Caco-2 (cell line): ENCODE measurements at regions not wholly inside any gene's neighbourhood (a gene's known extent, or its start where the extent isn't known, plus 50 kb on each side); places are given as distances from the start of the nearest gene placed in this dataset.

Source experiments
- BruUV-seq: library from RNA; stranded (reverse); fragments of 400-500 nt; replicated peaks from 2 replicates; lab custom pipeline; 2021; lab: Mats Ljungman, UMichigan
- CTCF ChIA-PET: fragments of 300-600 bp; sonication (Branson Sonifier 250); formaldehyde crosslinking; loops from one replicate; lab custom pipeline; 2022; ENCODE audit warnings: antibody characterized with exemption; lab: Charles Lee
- POLR2A ChIA-PET: fragments of 300-600 bp; sonication (Branson Sonifier 250); formaldehyde crosslinking; loops from one replicate; lab custom pipeline; 2022; ENCODE audit warnings: antibody characterized with exemption; lab: Charles Lee
- DNase-seq, 2 experiments: peaks; one replicate each; pipeline versions ENCODE4 v3.0.0 to v3.0.0-alpha.2; 2020 to 2022
- H3K27me3 ChIP-seq: replicated peaks from 2 replicates; pipeline ENCODE4 v1.6.0; 2011; ENCODE audit warnings: low read length; ENCODE audit not compliant: control insufficient read depth, insufficient read depth
- H3K36me3 ChIP-seq: 2 replicates; pipeline ENCODE4 v1.5.1; 2011; ENCODE audit warnings: low read length; ENCODE audit not compliant: control insufficient read depth, insufficient read depth
- H3K4me1 ChIP-seq: fragments of 250-450 bp; sonication (Bioruptor Pico); 2 replicates; pipeline ENCODE4 v1.5.1; 2020; ENCODE audit warnings: mild to moderate bottlenecking
- H3K4me3 ChIP-seq: 2 replicates; pipeline ENCODE4 v1.5.1; 2011; ENCODE audit warnings: low read depth, mild to moderate bottlenecking, control low read depth, low read length
- H3K9me3 ChIP-seq: fragments of 250-450 bp; sonication (Bioruptor Pico); 2 replicates; pipeline ENCODE4 v1.5.1; 2020; ENCODE audit warnings: mild to moderate bottlenecking, moderate library complexity
- H3K27ac Mint-ChIP-seq: one replicate; pipeline ENCODE4 v1.8.0; 2022; ENCODE audit warnings: mixed read lengths; ENCODE audit not compliant: unreplicated experiment
- H3K27me3 Mint-ChIP-seq: one replicate; pipeline ENCODE4 v1.8.0; 2022; ENCODE audit warnings: mixed read lengths; ENCODE audit not compliant: insufficient read depth, unreplicated experiment
- H3K36me3 Mint-ChIP-seq: one replicate; pipeline ENCODE4 v1.8.0; 2022; ENCODE audit warnings: mild to moderate bottlenecking, mixed read lengths; ENCODE audit not compliant: insufficient read depth, unreplicated experiment
- H3K4me1 Mint-ChIP-seq: one replicate; pipeline ENCODE4 v1.8.0; 2022; ENCODE audit warnings: low read depth, mixed read lengths; ENCODE audit not compliant: unreplicated experiment
- H3K4me3 Mint-ChIP-seq: one replicate; pipeline ENCODE4 v1.8.0; 2022; ENCODE audit warnings: mild to moderate bottlenecking, moderate library complexity, mixed read lengths; ENCODE audit not compliant: unreplicated experiment
- H3K9me3 Mint-ChIP-seq: one replicate; pipeline ENCODE4 v1.8.0; 2022; ENCODE audit warnings: mixed read lengths; ENCODE audit not compliant: unreplicated experiment
- intact Hi-C: fragments of 100-400 bp; cut with micrococcal nuclease; formaldehyde crosslinking; loops from one replicate; pipeline ENCODE4 v1.10.0; 2022; ENCODE audit not compliant: unreplicated experiment
- TF ChIP-seq, protein P1 (sequence below), 2 experiments: fragments of 200-600 bp in 1 of 2; IDR thresholded peaks; 1 replicate in 1 of 2; 2 replicates in 1 of 2; pipeline versions ENCODE4 v1.5.1 to v1.8.0; 2011 to 2022; ENCODE audit warnings: antibody characterized with exemption in 1 of 2, control low read depth in 1 of 2, inconsistent platforms in 1 of 2, low read depth in 1 of 2, low read length in 1 of 2, mild to moderate bottlenecking in 1 of 2, moderate library complexity in 1 of 2; ENCODE audit not compliant: insufficient read depth in 1 of 2, severe bottlenecking in 1 of 2, unreplicated experiment in 1 of 2

- Mint-ChIP-seq H3K4me1 (peaks cover 8% of the 10 kb centered on the region), H3K27ac (no peak overlapping the region), H3K9me3 (no peaks in the 10 kb centered on the region), H3K4me3 (no peak overlapping the region), H3K27me3 (no peaks in the 10 kb centered on the region), H3K36me3 (no peaks in the 10 kb centered on the region)
- H3K4me3 ChIP-seq = no peak overlapping the region
- ChIA-PET POLR2A (no interaction called here), CTCF (interaction anchor here (0.7 to 1.0 kb wide), 3 partner anchors 36 to 126 kb away, joined by 4 to 7 read pairs (median 5); no protein-coding TSS in a partner anchor)
- H3K4me1 ChIP-seq = no peaks in the 10 kb centered on the region
- BruUV-seq = no TSS peak
- DNase-seq = no peak
- H3K27me3 ChIP-seq = no peaks in the 10 kb centered on the region
- H3K9me3 ChIP-seq = no peaks in the 10 kb centered on the region
- no peaks in the 10 kb centered on the region for H3K36me3 ChIP-seq
- TF ChIP-seq, protein P1, sequence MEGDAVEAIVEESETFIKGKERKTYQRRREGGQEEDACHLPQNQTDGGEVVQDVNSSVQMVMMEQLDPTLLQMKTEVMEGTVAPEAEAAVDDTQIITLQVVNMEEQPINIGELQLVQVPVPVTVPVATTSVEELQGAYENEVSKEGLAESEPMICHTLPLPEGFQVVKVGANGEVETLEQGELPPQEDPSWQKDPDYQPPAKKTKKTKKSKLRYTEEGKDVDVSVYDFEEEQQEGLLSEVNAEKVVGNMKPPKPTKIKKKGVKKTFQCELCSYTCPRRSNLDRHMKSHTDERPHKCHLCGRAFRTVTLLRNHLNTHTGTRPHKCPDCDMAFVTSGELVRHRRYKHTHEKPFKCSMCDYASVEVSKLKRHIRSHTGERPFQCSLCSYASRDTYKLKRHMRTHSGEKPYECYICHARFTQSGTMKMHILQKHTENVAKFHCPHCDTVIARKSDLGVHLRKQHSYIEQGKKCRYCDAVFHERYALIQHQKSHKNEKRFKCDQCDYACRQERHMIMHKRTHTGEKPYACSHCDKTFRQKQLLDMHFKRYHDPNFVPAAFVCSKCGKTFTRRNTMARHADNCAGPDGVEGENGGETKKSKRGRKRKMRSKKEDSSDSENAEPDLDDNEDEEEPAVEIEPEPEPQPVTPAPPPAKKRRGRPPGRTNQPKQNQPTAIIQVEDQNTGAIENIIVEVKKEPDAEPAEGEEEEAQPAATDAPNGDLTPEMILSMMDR (IDR thresholded peaks at IDR 0.05; ENCODE audit: insufficient read depth in 1 of 2, low read depth in 1 of 2, low read length in 1 of 2, severe bottlenecking in 1 of 2, unreplicated experiment in 1 of 2) = no peak
- intact Hi-C loops = no loop called here
Observed at GRCh38 chr5:128011339-128011738, 72.2 kb upstream of the SLC12A2 start.

DNA sequence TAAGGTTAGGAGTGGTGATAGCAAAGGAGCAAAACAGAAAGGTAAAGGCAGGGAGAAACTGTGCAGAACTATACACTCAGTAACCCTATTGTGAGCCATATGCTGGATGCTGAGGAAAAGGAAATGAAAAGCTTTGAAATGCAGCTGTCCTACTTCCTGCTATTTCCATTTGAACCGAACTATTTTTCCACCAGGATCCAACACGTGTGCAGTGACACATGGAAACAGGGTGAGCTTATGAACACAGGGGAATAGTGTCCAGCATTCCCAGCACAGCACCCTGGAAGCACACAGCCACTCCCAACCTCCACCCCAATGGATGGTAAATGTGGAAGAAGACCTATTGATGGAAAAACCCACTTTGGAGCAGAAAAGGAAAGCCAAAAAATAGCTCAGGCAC, 69.0 kb upstream of the SLC12A2 start:
- H3K27me3 Mint-ChIP-seq = no peaks in the 10 kb centered on the region
- peaks cover 8% of the 10 kb centered on the region for H3K4me1 Mint-ChIP-seq
- POLR2A ChIA-PET = no interaction called here
- intact Hi-C loops = no loop called here
- H3K36me3 Mint-ChIP-seq = no peaks in the 10 kb centered on the region
- BruUV-seq = no TSS peak
- H3K4me3 ChIP-seq = no peak overlapping the region
- no peaks in the 10 kb centered on the region for H3K27me3 ChIP-seq
- H3K9me3 Mint-ChIP-seq = no peaks in the 10 kb centered on the region
- no peak overlapping the region for H3K4me3 Mint-ChIP-seq
- TF ChIP-seq, protein P1 (IDR thresholded peaks at IDR 0.05; ENCODE audit: insufficient read depth in 1 of 2, low read depth in 1 of 2, low read length in 1 of 2, severe bottlenecking in 1 of 2, unreplicated experiment in 1 of 2) = no peak
- no peak for DNase-seq
- H3K4me1 ChIP-seq = 0 out of 2 replicates have a peak, but pooled peaks cover 4% of the 10 kb centered on the region
- CTCF ChIA-PET = no interaction called here
- H3K36me3 ChIP-seq = no peaks in the 10 kb centered on the region
- H3K9me3 ChIP-seq = no peaks in the 10 kb centered on the region
- H3K27ac Mint-ChIP-seq = no peak overlapping the region

DNA sequence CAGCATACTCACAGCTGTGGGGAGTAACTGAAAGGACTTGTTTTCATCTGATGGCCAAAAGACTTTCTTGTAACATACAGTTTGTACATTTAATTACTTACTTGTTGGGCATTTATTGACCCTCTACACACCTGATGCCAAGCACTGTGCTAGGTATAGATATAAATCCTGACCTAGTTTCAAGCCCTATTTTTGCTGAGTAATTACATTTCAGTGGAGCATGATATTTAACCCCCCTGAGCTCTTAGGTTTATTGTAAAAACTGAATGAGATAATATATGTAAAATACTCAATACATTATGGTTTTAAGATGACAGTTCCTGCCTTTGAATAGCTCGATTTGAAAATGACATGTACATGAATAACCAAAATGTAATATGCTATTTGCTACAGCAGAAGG, 68.1 kb upstream of the SLC12A2 start:
- no TSS peak for BruUV-seq
- POLR2A ChIA-PET = no interaction called here
- intact Hi-C loops = no loop called here

More for the DNA sequence above, 68.1 kb upstream of the SLC12A2 start:
- H3K27me3 Mint-ChIP-seq = no peaks in the 10 kb centered on the region
- no peak overlapping the region for H3K27ac Mint-ChIP-seq
- H3K9me3 Mint-ChIP-seq = no peaks in the 10 kb centered on the region
- DNase-seq = no peak
- no peak overlapping the region for H3K4me3 Mint-ChIP-seq
- Histone ChIP-seq H3K27me3 (no peaks in the 10 kb centered on the region), H3K4me3 (no peak overlapping the region), H3K9me3 (no peaks in the 10 kb centered on the region), H3K36me3 (no peaks in the 10 kb centered on the region), H3K4me1 (0 out of 2 replicates have a peak, but pooled peaks cover 4% of the 10 kb centered on the region)
- CTCF ChIA-PET = no interaction called here
- TF ChIP-seq, protein P1 (IDR thresholded peaks at IDR 0.05; ENCODE audit: insufficient read depth in 1 of 2, low read depth in 1 of 2, low read length in 1 of 2, severe bottlenecking in 1 of 2, unreplicated experiment in 1 of 2) = no peak
- H3K4me1 Mint-ChIP-seq = peaks cover 8% of the 10 kb centered on the region
- H3K36me3 Mint-ChIP-seq = no peaks in the 10 kb centered on the region
